ENCODE measurements at regions not wholly inside any gene's neighbourhood (a gene's known extent, or its start where the extent isn't known, plus 50 kb on each side); places are given as distances from the start of the nearest gene placed in this dataset.

- no peak for DNase-seq
These were observed 547.5 kb downstream of the EBF1 start for GRCh38 chr5:158552241-158552640.

- DNase-seq: no peak
These were observed 550.4 kb downstream of the EBF1 start for GRCh38 chr5:158549311-158549710.

- DNase-seq: no peak
These were observed 553.0 kb downstream of the EBF1 start for GRCh38 chr5:158546748-158547147.

- no peak for DNase-seq
These were observed 553.7 kb downstream of the EBF1 start for GRCh38 chr5:158545949-158546530.

- no peak for DNase-seq
These were observed 555.1 kb downstream of the EBF1 start for GRCh38 chr5:158544388-158545339.

- no peak for DNase-seq
These were observed 556.0 kb downstream of the EBF1 start for GRCh38 chr5:158543539-158544387.

GRCh38 chr5:158541536-158542297 is 558.0 kb downstream of the EBF1 start:
- DNase-seq: no peak

GRCh38 chr5:158538506-158539074 is 561.1 kb downstream of the EBF1 start:
- no peak for DNase-seq

GRCh38 chr5:158537366-158537765 is 562.4 kb downstream of the EBF1 start:
- DNase-seq: no peak

- DNase-seq: no peak
These were observed 565.5 kb downstream of the EBF1 start for GRCh38 chr5:158534203-158534602.

- no peak for DNase-seq
These were observed 567.0 kb downstream of the EBF1 start for GRCh38 chr5:158532739-158533138.

- DNase-seq: no peak
These were observed 567.9 kb downstream of the EBF1 start for GRCh38 chr5:158531860-158532259.

GRCh38 chr5:158530115-158530514 is 569.6 kb downstream of the EBF1 start:
- DNase-seq: no peak

- no peak for DNase-seq
These were observed 570.3 kb downstream of the EBF1 start for GRCh38 chr5:158529454-158529853.

GRCh38 chr5:158525663-158526062 is 574.1 kb downstream of the EBF1 start:
- no peak for DNase-seq

- DNase-seq: no peak
These were observed 575.6 kb downstream of the EBF1 start for GRCh38 chr5:158524070-158524469.

GRCh38 chr5:158522776-158523175 is 576.9 kb downstream of the EBF1 start:
- no peak for DNase-seq

GRCh38 chr5:158521995-158522394 is 577.7 kb downstream of the EBF1 start:
- no peak for DNase-seq

GRCh38 chr5:158519433-158520021 is 580.2 kb downstream of the EBF1 start:
- no peak for DNase-seq

GRCh38 chr5:158516521-158516920 is 583.2 kb downstream of the EBF1 start:
- DNase-seq: no peak

GRCh38 chr5:158514986-158515359 is 584.7 kb downstream of the EBF1 start:
- DNase-seq: no peak

Measured in stimulated activated CD4-positive, alpha-beta T cell treated with anti-CD3 and anti-CD28 coated beads, Interleukin-4, amount 100 ng/mL, for 24 hours (primary cell).